ENCODE measurements at regions not wholly inside any gene's neighbourhood (a gene's known extent, or its start where the extent isn't known, plus 50 kb on each side); places are given as distances from the start of the nearest gene placed in this dataset.
A peak's percentile ranks its signal among the peaks of the same experiment; 100 is the strongest.

GRCh38 chr13:31957772-31958171, 73.8 kb upstream of the FRY start:
- TF ChIP-seq CTCF (IDR thresholded peaks at IDR 0.05; ENCODE audit: low read depth, low read length) (no peak), POLR2A (IDR thresholded peaks at IDR 0.05; ENCODE audit: extremely low read depth, insufficient read length) (no peak), MAX (IDR thresholded peaks at IDR 0.05; ENCODE audit: low read depth, low read length) (no peak), MYC (IDR thresholded peaks at IDR 0.05; ENCODE audit: low read depth, low read length) (no peak)
- H3K4me3 ChIP-seq (ENCODE audit: low read depth, low read length) = no peak overlapping the region
- DNase-seq (ENCODE audit: low read depth) = peak; percentile 23

- TF ChIP-seq MYC (IDR thresholded peaks at IDR 0.05; ENCODE audit: low read depth, low read length) (no peak), MAX (IDR thresholded peaks at IDR 0.05; ENCODE audit: low read depth, low read length) (no peak), POLR2A (IDR thresholded peaks at IDR 0.05; ENCODE audit: extremely low read depth, insufficient read length) (no peak), CTCF (IDR thresholded peaks at IDR 0.05; ENCODE audit: low read depth, low read length) (no peak)
- H3K4me3 ChIP-seq (ENCODE audit: low read depth, low read length) = no peak overlapping the region
- no peak for DNase-seq (ENCODE audit: low read depth)
These were observed 68.7 kb upstream of the FRY start for GRCh38 chr13:31962731-31963370.

GRCh38 chr13:31963631-31964030, 67.9 kb upstream of the FRY start:
- TF ChIP-seq MYC (IDR thresholded peaks at IDR 0.05; ENCODE audit: low read depth, low read length) (no peak), POLR2A (IDR thresholded peaks at IDR 0.05; ENCODE audit: extremely low read depth, insufficient read length) (no peak), MAX (IDR thresholded peaks at IDR 0.05; ENCODE audit: low read depth, low read length) (no peak), CTCF (IDR thresholded peaks at IDR 0.05; ENCODE audit: low read depth, low read length) (no peak)
- no peak overlapping the region for H3K4me3 ChIP-seq (ENCODE audit: low read depth, low read length)
- DNase-seq (ENCODE audit: low read depth) = no peak

GRCh38 chr13:31964168-31964567, 67.4 kb upstream of the FRY start:
- no peak for DNase-seq (ENCODE audit: low read depth)
- no peak overlapping the region for H3K4me3 ChIP-seq (ENCODE audit: low read depth, low read length)
- TF ChIP-seq MYC (IDR thresholded peaks at IDR 0.05; ENCODE audit: low read depth, low read length) = no peak

GRCh38 chr13:31965361-31966066, 66.1 kb upstream of the FRY start:
- H3K4me3 ChIP-seq (ENCODE audit: low read depth, low read length) = no peak overlapping the region
- DNase-seq (ENCODE audit: low read depth) = no peak
- no peak for TF ChIP-seq MYC (IDR thresholded peaks at IDR 0.05; ENCODE audit: low read depth, low read length)
- TF ChIP-seq POLR2A (IDR thresholded peaks at IDR 0.05; ENCODE audit: extremely low read depth, insufficient read length) = no peak
- TF ChIP-seq MAX (IDR thresholded peaks at IDR 0.05; ENCODE audit: low read depth, low read length) = no peak
- TF ChIP-seq CTCF (IDR thresholded peaks at IDR 0.05; ENCODE audit: low read depth, low read length) = no peak

- DNase-seq (ENCODE audit: low read depth) = no peak
- TF ChIP-seq MAX (IDR thresholded peaks at IDR 0.05; ENCODE audit: low read depth, low read length) (no peak), MYC (IDR thresholded peaks at IDR 0.05; ENCODE audit: low read depth, low read length) (no peak), CTCF (IDR thresholded peaks at IDR 0.05; ENCODE audit: low read depth, low read length) (no peak), POLR2A (IDR thresholded peaks at IDR 0.05; ENCODE audit: extremely low read depth, insufficient read length) (no peak)
- H3K4me3 ChIP-seq (ENCODE audit: low read depth, low read length) = no peak overlapping the region
These were observed 64.4 kb upstream of the FRY start for GRCh38 chr13:31967155-31967554.

Data from NB4 (cell line).